ENCODE measurements at regions not wholly inside any gene's neighbourhood (a gene's known extent, or its start where the extent isn't known, plus 50 kb on each side); places are given as distances from the start of the nearest gene placed in this dataset.

- no peak for TF ChIP-seq CTCF (IDR thresholded peaks at IDR 0.05)
- TF ChIP-seq POLR2A (IDR thresholded peaks at IDR 0.05) = no peak
- no peak for TF ChIP-seq POLR2AphosphoS5 (IDR thresholded peaks at IDR 0.05)
Observed at GRCh38 chr5:89045216-89045615, 162.2 kb upstream of the MEF2C start.
